ENCODE measurements at regions not wholly inside any gene's neighbourhood (a gene's known extent, or its start where the extent isn't known, plus 50 kb on each side); places are given as distances from the start of the nearest gene placed in this dataset.

DNA sequence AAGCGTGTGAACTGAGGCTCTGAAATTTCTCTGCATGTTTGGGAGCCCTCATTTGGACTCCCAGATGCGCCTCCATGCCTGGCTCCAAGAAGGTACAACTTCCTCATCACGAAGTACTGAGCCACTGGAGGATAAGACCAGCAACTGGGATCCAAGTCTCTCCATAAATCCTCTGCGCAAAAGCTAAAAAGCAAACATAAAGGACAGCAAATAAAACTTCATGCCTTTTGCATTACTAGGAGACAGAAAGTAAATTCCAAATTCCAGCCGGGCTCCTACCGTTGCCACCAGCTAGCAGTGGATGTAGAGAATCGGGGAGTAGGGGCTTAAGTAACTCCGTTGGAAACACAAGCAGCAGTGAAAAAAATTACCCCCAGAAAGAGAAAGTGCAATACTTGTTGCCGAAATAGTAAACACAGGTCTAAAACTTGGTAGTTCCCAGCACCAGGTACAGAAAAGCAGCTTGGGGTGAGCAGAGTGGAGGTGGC, 477.1 kb upstream of the TENM3 start:
- no peak overlapping the region for H3K4me2 ChIP-seq (ENCODE audit: control insufficient read depth, insufficient read depth)
- no peak overlapping the region for H3K4me3 ChIP-seq
- no TSS peak for BruUV-seq (replicated peaks)
- intact Hi-C loops (cut with micrococcal nuclease; ENCODE audit: unreplicated experiment): no loop called here
- in situ Hi-C loops (cut with MboI): no loop called here
- H3K27me3 ChIP-seq (replicated peaks in 1 of 2; ENCODE audit: control insufficient read depth in 2 of 2, insufficient read depth in 2 of 2, low read length in 1 of 2): no peaks in the 10 kb centered on the region
- H3K36me3 ChIP-seq (ENCODE audit: control insufficient read depth in 2 of 2, insufficient read depth in 2 of 2, low read length in 1 of 2): no peaks in the 10 kb centered on the region
- H3K9ac ChIP-seq (ENCODE audit: control insufficient read depth, insufficient read depth, low read length): no peak overlapping the region
- ChIA-PET CTCF (no interaction called here), POLR2A (no interaction called here), RAD21 (ENCODE audit: unreplicated experiment) (no interaction called here), SMC1A (ENCODE audit: uncharacterized antibody, unreplicated experiment) (interaction anchor here (0.6 kb wide), 1 partner anchor 548 kb away, joined by 3 read pairs; no protein-coding TSS in a partner anchor)
- DNase-seq (ENCODE audit: low read depth, low spot score): no peak
- no peaks in the 10 kb centered on the region for H3K9me3 ChIP-seq (replicated peaks; ENCODE audit: control insufficient read depth, insufficient read depth, low read length)
- no peak overlapping the region for H2AFZ ChIP-seq (ENCODE audit: control insufficient read depth, low read depth, low read length)
- H3K79me2 ChIP-seq (ENCODE audit: control insufficient read depth, insufficient read depth, low read length): no peaks in the 10 kb centered on the region
- no peaks in the 10 kb centered on the region for H4K20me1 ChIP-seq (ENCODE audit: control insufficient read depth, insufficient read depth)
- ATAC-seq: no peak
- WGBS (ENCODE audit: insufficient coverage, insufficient replicate concordance, low lambda C conversion rate, missing lambda C conversion rate): 11% methylated on average over 9 of the region's 9 CpGs
- no peak overlapping the region for H3K27ac ChIP-seq (ENCODE audit: control insufficient read depth, insufficient read depth)
- FAIRE-seq: no peak
- no peaks in the 10 kb centered on the region for H3K4me1 ChIP-seq (ENCODE audit: control insufficient read depth, insufficient read depth, low read length)
- TF ChIP-seq NR2F1 (conservative IDR thresholded peaks at IDR 0.05): no peak
- TF ChIP-seq, protein P1, sequence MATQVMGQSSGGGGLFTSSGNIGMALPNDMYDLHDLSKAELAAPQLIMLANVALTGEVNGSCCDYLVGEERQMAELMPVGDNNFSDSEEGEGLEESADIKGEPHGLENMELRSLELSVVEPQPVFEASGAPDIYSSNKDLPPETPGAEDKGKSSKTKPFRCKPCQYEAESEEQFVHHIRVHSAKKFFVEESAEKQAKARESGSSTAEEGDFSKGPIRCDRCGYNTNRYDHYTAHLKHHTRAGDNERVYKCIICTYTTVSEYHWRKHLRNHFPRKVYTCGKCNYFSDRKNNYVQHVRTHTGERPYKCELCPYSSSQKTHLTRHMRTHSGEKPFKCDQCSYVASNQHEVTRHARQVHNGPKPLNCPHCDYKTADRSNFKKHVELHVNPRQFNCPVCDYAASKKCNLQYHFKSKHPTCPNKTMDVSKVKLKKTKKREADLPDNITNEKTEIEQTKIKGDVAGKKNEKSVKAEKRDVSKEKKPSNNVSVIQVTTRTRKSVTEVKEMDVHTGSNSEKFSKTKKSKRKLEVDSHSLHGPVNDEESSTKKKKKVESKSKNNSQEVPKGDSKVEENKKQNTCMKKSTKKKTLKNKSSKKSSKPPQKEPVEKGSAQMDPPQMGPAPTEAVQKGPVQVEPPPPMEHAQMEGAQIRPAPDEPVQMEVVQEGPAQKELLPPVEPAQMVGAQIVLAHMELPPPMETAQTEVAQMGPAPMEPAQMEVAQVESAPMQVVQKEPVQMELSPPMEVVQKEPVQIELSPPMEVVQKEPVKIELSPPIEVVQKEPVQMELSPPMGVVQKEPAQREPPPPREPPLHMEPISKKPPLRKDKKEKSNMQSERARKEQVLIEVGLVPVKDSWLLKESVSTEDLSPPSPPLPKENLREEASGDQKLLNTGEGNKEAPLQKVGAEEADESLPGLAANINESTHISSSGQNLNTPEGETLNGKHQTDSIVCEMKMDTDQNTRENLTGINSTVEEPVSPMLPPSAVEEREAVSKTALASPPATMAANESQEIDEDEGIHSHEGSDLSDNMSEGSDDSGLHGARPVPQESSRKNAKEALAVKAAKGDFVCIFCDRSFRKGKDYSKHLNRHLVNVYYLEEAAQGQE (IDR thresholded peaks at IDR 0.05; ENCODE audit: low read depth, low read length): no peak
- no peak for TF ChIP-seq EP300 (IDR thresholded peaks at IDR 0.05; ENCODE audit: borderline replicate concordance in 1 of 2, control insufficient read depth in 1 of 2, low read depth in 2 of 2, low read length in 2 of 2)
- TF ChIP-seq, protein P2, sequence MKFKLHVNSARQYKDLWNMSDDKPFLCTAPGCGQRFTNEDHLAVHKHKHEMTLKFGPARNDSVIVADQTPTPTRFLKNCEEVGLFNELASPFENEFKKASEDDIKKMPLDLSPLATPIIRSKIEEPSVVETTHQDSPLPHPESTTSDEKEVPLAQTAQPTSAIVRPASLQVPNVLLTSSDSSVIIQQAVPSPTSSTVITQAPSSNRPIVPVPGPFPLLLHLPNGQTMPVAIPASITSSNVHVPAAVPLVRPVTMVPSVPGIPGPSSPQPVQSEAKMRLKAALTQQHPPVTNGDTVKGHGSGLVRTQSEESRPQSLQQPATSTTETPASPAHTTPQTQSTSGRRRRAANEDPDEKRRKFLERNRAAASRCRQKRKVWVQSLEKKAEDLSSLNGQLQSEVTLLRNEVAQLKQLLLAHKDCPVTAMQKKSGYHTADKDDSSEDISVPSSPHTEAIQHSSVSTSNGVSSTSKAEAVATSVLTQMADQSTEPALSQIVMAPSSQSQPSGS (IDR thresholded peaks at IDR 0.05; ENCODE audit: low read length): no peak
- no peak for TF ChIP-seq RFX5 (IDR thresholded peaks at IDR 0.05; ENCODE audit: low read depth, low read length)
- TF ChIP-seq RBBP5 (conservative IDR thresholded peaks at IDR 0.05): no peak
- TF ChIP-seq ASH2L (IDR thresholded peaks at IDR 0.05; ENCODE audit: borderline replicate concordance, low read depth): no peak
- TF ChIP-seq BHLHE40 (IDR thresholded peaks at IDR 0.05; ENCODE audit: borderline replicate concordance in 1 of 2, low read depth in 2 of 2, low read length in 1 of 2): no peak
- TF ChIP-seq NR2C1 (IDR thresholded peaks at IDR 0.05): no peak
- no peak for TF ChIP-seq CBFB (IDR thresholded peaks at IDR 0.05; ENCODE audit: low read depth)
- no peak for TF ChIP-seq STAT1 (conservative IDR thresholded peaks at IDR 0.05)
- TF ChIP-seq, protein P3, sequence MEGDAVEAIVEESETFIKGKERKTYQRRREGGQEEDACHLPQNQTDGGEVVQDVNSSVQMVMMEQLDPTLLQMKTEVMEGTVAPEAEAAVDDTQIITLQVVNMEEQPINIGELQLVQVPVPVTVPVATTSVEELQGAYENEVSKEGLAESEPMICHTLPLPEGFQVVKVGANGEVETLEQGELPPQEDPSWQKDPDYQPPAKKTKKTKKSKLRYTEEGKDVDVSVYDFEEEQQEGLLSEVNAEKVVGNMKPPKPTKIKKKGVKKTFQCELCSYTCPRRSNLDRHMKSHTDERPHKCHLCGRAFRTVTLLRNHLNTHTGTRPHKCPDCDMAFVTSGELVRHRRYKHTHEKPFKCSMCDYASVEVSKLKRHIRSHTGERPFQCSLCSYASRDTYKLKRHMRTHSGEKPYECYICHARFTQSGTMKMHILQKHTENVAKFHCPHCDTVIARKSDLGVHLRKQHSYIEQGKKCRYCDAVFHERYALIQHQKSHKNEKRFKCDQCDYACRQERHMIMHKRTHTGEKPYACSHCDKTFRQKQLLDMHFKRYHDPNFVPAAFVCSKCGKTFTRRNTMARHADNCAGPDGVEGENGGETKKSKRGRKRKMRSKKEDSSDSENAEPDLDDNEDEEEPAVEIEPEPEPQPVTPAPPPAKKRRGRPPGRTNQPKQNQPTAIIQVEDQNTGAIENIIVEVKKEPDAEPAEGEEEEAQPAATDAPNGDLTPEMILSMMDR (IDR thresholded peaks at IDR 0.05 in 2 of 3, conservative IDR thresholded peaks at IDR 0.05 in 1 of 3; ENCODE audit: control insufficient read depth in 2 of 3, extremely low read depth in 1 of 3, insufficient read depth in 1 of 3, low read depth in 3 of 3, low read length in 3 of 3): no peak
- no peak for TF ChIP-seq GABPA (IDR thresholded peaks at IDR 0.05; ENCODE audit: low read depth)
- TF ChIP-seq, protein P4, sequence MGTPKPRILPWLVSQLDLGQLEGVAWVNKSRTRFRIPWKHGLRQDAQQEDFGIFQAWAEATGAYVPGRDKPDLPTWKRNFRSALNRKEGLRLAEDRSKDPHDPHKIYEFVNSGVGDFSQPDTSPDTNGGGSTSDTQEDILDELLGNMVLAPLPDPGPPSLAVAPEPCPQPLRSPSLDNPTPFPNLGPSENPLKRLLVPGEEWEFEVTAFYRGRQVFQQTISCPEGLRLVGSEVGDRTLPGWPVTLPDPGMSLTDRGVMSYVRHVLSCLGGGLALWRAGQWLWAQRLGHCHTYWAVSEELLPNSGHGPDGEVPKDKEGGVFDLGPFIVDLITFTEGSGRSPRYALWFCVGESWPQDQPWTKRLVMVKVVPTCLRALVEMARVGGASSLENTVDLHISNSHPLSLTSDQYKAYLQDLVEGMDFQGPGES (IDR thresholded peaks at IDR 0.05): no peak
- no peak for TF ChIP-seq ZSCAN29 (IDR thresholded peaks at IDR 0.05)
- TF ChIP-seq SMC3 (IDR thresholded peaks at IDR 0.05; ENCODE audit: borderline replicate concordance, low read length): no peak
- TF ChIP-seq IKZF2 (IDR thresholded peaks at IDR 0.05): no peak
- TF ChIP-seq PAX8 (IDR thresholded peaks at IDR 0.05): no peak

All from GM12878 (cell line).